Anterior cingulate cortex (tissue), 58 donors: ENCODE measurements at regions not wholly inside any gene's neighbourhood (a gene's known extent, or its start where the extent isn't known, plus 50 kb on each side); places are given as distances from the start of the nearest gene placed in this dataset.
"Not testable (repeated sequence)": the region's sequence is repeated elsewhere in the genome, so short reads cannot be mapped to it uniquely, and the experiment has no call there.

Source experiments
- DNase-seq, 58 donors: peaks; one replicate each; lab custom pipeline; 2025; lab: John Stamatoyannopoulos, UW

- no peak for DNase-seq
Observed at GRCh38 chr5:87022415-87022814, 245.3 kb upstream of the RASA1 start.

- no peak for DNase-seq
Observed at GRCh38 chr5:87027570-87027969, 240.1 kb upstream of the RASA1 start.

GRCh38 chr5:87029951-87030350, 237.7 kb upstream of the RASA1 start:
- DNase-seq, result no peak

GRCh38 chr5:87030699-87031098, 237.0 kb upstream of the RASA1 start:
- DNase-seq, result no peak

GRCh38 chr5:87034557-87034956, 233.1 kb upstream of the RASA1 start:
- no peak for DNase-seq

- DNase-seq, result no peak
Observed at GRCh38 chr5:87042554-87042953, 225.1 kb upstream of the RASA1 start.

- DNase-seq, result no peak
Observed at GRCh38 chr5:87048156-87048555, 219.5 kb upstream of the RASA1 start.

- DNase-seq, result not testable (repeated sequence)
Observed at GRCh38 chr5:87049012-87049411, 218.7 kb upstream of the RASA1 start.

GRCh38 chr5:87051502-87052113, 216.1 kb upstream of the RASA1 start:
- DNase-seq, result no peak

GRCh38 chr5:87053146-87053545, 214.5 kb upstream of the RASA1 start:
- no peak for DNase-seq

- DNase-seq, result no peak
Observed at GRCh38 chr5:87054821-87055220, 212.9 kb upstream of the RASA1 start.

- DNase-seq, result no peak
Observed at GRCh38 chr5:87061046-87061445, 206.6 kb upstream of the RASA1 start.

GRCh38 chr5:87069311-87069710, 198.4 kb upstream of the RASA1 start:
- DNase-seq, result no peak

GRCh38 chr5:87069974-87070608, 197.6 kb upstream of the RASA1 start:
- peak in 4 of 58 donors; percentile 1 to 5 (median 2) for DNase-seq

- no peak for DNase-seq
Observed at GRCh38 chr5:87074072-87074471, 193.6 kb upstream of the RASA1 start.

- DNase-seq, result no peak
Observed at GRCh38 chr5:87074934-87075541, 192.6 kb upstream of the RASA1 start.

GRCh38 chr5:87076411-87076810, 191.3 kb upstream of the RASA1 start:
- no peak for DNase-seq

- no peak for DNase-seq
Observed at GRCh38 chr5:87076931-87077330, 190.8 kb upstream of the RASA1 start.

- DNase-seq, result peak in 5 of 58 donors; percentile 1 to 25 (median 4)
Observed at GRCh38 chr5:87079219-87079618, 188.5 kb upstream of the RASA1 start.

GRCh38 chr5:87081016-87081415, 186.7 kb upstream of the RASA1 start:
- no peak for DNase-seq

- DNase-seq, result peak in 5 of 58 donors; percentile 0 to 3 (median 1)
Observed at GRCh38 chr5:87081511-87082372, 185.9 kb upstream of the RASA1 start.
